ENCODE measurements at regions not wholly inside any gene's neighbourhood (a gene's known extent, or its start where the extent isn't known, plus 50 kb on each side); places are given as distances from the start of the nearest gene placed in this dataset.
"Not testable (repeated sequence)": the region's sequence is repeated elsewhere in the genome, so short reads cannot be mapped to it uniquely, and the experiment has no call there.

DNA sequence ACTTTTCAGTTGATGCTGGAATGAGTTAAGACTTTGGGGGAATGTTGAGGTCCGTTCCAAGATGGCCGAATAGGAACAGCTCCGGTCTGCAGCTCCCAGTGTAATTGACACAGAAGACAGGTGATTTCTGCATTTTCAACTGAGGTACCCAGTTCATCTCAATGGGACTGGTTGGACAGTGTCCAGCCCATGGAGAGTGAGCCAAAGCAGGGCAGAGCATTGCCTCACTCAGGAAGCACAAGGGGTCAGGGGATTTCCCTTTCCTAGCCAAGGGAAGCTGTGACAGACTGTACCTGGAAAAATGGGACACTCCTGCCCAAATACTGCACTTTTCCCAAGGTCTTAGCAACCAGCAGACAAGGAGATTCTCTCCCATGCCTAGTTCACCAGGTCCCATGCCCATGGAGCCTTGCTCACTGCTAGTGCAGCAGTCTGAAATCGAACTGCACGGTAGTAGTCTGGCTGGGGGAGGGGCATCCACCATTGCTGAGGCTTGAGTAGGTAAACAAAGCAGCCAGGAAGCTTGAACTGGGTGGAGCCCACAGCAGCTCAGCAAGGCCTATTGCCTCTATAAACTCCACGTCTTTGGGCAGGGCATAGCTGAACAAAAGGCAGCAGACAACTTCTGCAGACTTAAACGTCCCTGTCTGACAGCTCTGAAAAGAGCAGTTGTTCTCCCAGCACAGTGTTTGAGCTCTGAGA is 231.0 kb downstream of the CHIC2 start:
- DNase-seq (ENCODE audit: low read depth); H3K4me3 ChIP-seq (ENCODE audit: low read depth, low read length): not testable (repeated sequence)

DNA sequence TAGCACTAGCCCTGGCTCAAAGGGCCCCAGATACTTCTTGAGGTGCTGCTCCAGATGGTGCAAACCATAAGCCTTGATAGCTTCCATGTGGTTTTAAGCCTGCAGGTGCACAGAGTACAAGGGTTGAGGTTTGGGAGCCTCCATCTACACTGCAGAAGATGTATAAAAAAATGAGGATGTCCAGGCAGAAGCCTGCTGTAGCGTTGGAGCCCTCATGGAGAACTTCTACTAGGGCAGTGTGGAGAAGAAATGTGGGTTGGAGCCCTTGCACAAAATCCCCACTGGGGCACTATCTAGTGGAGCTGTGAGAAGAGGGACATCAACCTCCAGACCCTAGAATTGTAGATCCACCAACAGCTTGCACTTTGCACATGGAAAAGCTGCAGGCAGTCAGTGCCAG is 231.9 kb downstream of the CHIC2 start:
- DNase-seq (ENCODE audit: low read depth): no peak
- H3K4me3 ChIP-seq (ENCODE audit: low read depth, low read length): no peak overlapping the region

DNA sequence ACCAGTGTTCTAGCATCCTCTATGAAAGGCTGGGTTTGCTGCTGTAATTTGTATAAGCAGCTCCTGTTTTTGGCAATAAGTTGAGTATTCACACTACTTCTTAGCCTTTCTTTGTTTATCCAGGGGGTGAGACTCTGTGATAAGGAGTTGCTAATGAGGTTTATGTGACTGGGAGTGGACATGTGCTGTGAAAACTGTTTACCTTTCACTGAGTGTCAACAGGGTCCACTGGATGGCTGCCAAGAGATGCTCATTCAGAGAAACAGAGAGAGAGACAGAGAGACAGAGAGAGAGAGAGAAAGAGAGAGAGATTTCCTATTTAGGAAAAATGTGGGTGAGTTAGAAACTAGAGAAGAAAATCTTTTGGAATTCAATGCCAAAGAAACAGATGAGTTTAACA is 233.9 kb downstream of the CHIC2 start:
- DNase-seq (ENCODE audit: low read depth): no peak
- H3K4me3 ChIP-seq (ENCODE audit: low read depth, low read length): no peak overlapping the region

DNA sequence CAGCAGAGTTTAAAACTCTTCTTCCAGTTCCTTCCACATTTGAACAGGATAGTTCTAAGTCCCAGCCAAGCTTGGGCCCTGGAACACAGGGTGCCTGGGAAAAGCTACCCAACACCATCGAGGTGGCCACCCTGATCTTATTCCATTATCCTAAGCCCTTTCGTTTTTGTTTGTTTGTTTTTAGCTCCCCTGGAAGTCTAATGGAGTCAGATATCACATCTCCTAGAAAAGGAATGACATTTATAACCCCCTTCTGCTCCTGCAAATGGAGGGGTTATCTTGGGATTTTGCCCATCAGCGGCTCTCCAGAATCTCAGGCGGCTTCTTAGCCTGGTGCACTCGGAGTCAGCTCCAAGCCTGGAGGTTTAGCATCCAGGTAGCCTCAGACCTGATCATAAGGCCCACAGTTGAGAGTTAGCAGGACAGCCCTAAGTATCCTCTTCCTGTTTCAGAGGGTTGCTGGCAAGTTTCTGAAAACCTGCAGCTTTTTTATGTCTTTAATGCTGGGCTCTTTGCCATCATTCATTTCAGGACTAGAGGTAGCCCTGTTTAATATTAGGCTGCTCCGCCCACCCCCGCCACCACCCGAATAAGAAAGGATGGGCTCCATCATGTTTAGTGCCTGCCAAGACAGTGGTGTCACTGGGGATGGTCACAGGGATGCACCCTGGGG is 230.0 kb upstream of the LNX1 start:
- DNase-seq (ENCODE audit: low read depth): no peak
- H3K4me3 ChIP-seq (ENCODE audit: low read depth, low read length): no peak overlapping the region

DNA sequence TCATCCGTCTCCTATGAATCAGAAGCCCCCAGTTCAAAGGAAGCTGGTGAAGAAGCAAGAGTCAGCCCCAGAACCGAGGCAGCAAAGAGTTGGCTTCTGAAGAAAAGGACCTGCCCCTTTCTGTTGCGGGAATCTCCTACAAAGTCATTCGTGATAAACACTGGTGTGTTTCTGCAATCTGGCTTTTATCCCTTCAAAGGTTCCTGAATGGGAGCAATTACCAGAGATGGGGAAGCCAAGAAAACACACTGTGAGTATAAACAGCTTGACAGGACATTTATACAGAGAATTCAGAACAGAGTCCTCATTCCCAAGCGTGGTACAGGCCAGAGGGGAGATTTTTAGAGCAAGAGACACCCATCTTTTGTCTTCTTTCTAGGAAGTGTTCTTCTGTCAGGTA is 226.8 kb upstream of the LNX1 start:
- DNase-seq (ENCODE audit: low read depth): no peak
- H3K4me3 ChIP-seq (ENCODE audit: low read depth, low read length): no peak overlapping the region

DNA sequence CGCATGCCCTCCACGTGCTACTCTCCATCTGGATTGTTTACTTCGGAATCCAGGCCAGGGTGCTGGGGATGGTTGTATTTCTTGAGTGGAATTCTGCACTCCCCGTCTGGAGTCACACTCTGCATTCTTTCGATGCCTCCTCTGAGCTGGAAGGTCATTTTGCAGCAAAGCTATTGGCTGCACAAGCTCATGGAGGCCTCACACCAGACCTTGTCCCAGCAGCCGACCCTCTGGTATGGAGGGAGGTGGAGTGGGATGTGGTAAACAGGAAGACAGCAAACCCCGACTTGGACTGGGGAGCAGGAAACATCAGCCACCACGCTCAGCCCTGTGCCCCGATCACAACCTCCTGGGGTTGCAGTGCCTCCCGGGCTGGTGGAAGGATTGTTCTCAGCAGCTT is 225.3 kb upstream of the LNX1 start:
- H3K4me3 ChIP-seq (ENCODE audit: low read depth, low read length): no peak overlapping the region
- no peak for DNase-seq (ENCODE audit: low read depth)

DNA sequence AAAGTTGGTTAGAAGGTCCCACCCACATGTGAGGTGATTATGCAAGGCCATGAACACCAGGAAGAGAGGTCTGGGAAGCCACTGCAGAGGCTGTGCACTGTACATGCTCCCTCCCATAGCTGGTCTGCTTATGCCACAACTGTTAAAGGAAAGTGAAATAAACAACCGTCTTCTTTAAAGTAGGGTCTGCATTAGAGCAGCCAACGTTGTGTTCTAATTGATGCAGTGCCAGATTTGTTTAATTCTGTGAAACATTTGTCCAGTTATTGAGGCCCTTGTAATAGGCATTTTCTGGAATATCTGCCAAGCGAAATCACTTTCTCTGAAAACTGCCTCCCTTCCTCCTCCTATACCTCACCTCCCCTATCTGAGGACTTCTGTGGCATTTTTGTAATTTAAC is 224.0 kb upstream of the LNX1 start:
- DNase-seq (ENCODE audit: low read depth): no peak
- H3K4me3 ChIP-seq (ENCODE audit: low read depth, low read length): no peak overlapping the region

DNA sequence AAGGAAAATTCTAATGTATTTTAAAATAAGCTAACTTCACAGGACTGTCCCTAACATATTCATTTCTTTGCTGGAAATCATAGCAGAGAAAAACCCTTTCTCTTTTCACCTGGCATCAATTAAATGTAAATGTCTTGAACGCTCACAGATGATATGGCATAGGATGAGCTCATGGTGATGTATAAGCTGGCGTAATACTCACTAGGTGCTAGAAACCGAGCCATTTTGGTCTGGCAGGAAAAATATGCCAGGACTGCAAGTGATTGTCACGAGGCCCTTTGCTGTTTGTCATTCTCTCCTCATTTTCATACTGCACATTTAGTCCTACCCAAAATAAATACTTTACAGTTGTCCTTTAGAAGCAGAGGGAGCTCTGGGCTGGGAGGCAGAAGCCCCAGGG is 222.7 kb upstream of the LNX1 start:
- no peak overlapping the region for H3K4me3 ChIP-seq (ENCODE audit: low read depth, low read length)
- DNase-seq (ENCODE audit: low read depth): no peak

DNA sequence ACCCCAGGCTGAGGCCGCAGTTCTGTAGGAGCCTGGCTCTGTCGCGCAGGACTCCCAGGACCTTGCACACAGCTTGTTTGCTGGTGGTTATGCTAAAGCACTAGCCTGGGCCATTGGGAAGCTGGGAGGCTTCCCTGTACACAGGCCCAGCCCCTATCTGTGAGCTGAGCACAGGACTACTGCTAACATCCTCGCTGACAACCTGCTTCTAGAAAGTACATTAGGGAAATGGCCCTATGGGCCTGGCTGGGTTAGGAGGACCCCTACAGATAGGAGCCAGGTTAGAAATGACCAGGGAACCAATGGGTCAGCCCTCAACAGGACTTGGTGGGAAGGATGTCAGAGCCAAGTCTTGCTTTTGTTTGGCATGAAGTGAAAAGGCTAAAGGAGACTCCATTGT is 219.4 kb upstream of the LNX1 start:
- no peak for DNase-seq (ENCODE audit: low read depth)
- no peak overlapping the region for H3K4me3 ChIP-seq (ENCODE audit: low read depth, low read length)

DNA sequence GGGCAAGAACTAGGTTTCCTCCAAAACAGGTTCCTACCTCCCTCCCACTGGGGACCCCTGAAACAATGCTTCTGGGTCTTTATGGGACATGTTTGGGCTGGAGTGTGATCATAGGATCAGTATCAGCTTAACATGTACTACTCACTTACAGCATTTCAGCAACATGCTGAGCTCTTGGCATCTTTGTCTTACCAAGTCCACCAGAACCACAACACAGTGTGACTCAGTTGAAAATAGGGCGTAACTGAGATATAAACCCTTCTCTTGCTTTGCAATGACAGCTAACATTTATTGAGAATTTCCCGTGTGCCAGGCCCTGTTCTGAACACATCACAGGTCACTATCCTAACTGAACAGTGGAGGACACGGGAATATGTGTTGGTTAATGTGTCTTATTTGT is 218.5 kb upstream of the LNX1 start:
- no peak overlapping the region for H3K4me3 ChIP-seq (ENCODE audit: low read depth, low read length)
- no peak for DNase-seq (ENCODE audit: low read depth)

DNA sequence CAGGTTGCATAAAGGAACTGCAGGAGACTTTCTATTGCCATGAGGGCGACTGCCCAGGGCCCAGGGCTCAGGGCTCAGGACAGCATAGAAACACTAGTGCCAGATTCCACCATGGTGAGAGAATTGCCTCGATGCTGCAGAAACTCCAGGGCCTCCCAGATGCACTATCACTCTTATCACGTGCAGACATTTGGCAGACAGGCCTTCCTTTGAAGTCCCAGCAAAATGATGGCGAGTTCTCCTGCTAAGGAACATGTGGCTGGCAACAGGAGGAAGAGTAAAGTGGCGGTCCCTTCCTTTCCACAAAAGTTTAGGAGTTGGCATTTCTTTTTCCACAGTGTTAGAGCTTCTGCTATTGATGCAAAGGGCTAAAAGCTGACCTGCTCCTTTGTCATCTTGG is 214.0 kb upstream of the LNX1 start:
- no peak overlapping the region for H3K4me3 ChIP-seq (ENCODE audit: low read depth, low read length)
- no peak for DNase-seq (ENCODE audit: low read depth)

DNA sequence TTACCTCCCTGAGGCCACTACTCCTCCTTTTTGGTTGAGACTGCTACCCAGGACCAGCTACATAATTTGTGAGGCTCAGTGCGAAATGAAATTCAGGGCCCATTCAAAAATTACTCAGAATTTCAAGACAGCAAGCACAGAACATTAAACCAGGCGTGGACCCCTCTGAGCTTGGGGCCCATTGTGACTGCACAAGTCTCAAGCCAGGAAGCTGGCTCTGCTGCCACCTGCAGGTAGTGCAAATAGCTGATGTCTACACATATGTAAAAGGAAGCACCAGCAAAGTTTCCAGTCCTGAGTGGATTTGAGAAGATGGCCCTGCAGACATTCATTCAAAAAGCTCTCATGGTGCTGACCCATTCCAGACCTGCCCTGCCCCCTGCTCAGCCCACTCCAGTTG is 213.4 kb upstream of the LNX1 start:
- no peak for DNase-seq (ENCODE audit: low read depth)

DNA sequence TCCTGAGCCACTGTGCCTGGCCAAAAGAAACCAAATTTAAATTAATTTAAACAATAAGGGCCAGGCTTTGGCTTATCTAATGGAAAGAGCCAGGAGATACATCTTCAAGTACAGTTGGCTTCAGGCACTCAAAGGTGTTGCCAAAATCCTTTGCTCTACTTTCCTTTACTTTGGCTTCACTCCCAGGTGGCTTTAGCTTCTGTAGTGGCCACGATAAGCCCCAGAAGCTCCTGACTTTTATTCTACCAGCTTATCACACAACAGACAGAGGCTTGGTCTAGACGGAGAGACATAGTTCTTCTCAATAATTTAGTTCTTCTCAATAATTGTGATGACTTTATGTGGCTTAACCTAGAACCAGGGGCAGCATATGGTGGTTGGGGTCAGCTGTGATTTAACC is 211.2 kb upstream of the LNX1 start:
- no peak for DNase-seq (ENCODE audit: low read depth)
- H3K4me3 ChIP-seq (ENCODE audit: low read depth, low read length): no peak overlapping the region

More for the DNA sequence above, 213.4 kb upstream of the LNX1 start:
- H3K4me3 ChIP-seq (ENCODE audit: low read depth, low read length): no peak overlapping the region

DNA sequence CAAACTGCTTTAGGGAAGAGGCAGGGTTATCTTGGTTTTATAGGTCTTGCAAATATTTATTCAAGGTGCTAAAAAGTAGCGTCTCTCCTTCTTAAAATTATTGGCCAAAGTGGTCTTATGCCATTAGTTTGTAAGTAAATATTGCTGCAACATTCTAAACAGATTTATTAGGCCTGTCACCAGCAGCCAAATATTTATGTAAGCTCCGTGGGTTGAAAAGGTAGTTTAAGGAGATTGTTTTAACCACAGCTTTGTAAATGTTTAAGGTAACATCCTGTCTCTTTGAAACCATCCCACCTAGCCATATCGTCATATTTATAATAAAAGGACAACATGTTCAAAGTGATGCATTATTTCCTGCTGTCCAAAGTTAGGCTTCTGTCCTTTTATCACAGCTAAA is 210.1 kb upstream of the LNX1 start:
- no peak overlapping the region for H3K4me3 ChIP-seq (ENCODE audit: low read depth, low read length)

DNA sequence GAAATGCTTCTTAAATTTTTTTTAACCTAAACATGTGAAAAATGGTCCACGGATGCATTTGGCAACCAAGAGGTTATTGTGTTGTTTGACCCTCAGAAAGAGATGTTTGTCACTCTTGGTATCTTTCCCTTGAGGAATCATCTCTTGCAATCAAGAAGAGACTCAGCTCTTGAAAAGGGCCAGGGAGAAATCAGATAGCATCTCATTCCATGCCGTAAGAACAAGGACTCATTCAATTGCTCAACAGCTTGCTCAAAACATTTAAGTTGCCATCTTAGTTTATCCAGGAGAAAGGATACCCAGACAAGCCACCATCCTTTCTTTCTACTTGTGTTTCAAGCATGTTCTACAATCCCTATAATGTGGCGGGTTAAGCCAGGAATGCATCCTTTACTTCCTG is 209.5 kb upstream of the LNX1 start:
- no peak overlapping the region for H3K4me3 ChIP-seq (ENCODE audit: low read depth, low read length)
- no peak for DNase-seq (ENCODE audit: low read depth)

More for the DNA sequence above, 210.1 kb upstream of the LNX1 start:
- DNase-seq (ENCODE audit: low read depth): no peak

DNA sequence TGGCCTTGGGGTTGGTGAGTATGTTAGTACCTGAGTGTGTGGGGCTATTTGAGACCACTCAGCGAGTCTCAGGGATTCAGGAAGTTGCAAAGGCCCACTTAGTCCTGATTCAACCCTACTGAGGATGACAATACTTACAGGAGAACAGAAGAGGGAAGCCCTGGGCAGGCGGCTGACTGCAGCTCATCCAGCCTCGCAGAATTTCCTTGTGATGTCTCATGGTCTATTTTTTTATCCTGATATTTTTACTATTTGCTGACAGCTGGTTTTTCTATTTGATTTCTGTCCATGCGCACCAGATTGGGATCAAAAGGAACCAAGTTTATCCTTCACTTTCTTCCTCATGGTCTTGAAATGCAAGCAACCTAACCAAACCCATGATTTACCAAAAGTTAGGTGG is 201.8 kb upstream of the LNX1 start:
- DNase-seq (ENCODE audit: low read depth): no peak
- H3K4me3 ChIP-seq (ENCODE audit: low read depth, low read length): no peak overlapping the region

DNA sequence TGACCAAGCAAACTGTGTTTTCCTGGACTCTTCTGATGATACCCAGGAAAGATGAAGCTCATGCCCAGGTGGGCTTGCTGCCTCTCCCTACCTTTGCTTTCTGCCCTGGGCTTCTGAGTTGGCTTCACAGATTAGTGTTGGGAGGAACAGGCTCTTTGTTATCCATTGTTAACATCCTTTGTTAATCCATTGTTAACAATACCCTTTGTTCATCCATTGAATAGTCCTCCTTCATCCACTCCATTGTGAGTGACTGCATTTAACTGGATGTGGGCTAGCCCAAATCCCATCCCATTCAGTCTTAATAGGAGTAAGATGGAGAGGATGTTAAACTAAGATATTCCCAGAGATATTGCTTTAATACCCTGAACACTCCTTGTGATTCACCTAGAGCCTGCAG is 199.0 kb upstream of the LNX1 start:
- DNase-seq (ENCODE audit: low read depth): no peak
- H3K4me3 ChIP-seq (ENCODE audit: low read depth, low read length): no peak overlapping the region

DNA sequence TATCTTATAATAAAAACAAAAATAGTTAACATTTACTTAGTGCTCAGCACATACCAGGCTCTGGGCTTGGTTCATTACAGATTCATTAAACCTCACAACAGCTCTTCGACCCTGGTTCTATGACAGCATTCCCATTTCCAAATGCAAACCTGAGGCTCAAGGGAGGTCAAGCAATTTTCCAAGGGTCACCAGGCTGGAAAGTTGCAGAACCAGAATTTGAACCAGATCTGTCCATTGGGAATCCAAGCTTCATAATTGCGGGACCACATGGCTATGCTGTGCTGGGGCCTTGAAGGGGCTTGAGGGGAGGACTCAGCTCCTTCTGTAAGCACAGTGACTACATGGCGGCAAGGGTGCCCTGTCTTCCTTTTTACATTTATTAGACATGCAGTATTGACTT is 197.3 kb upstream of the LNX1 start:
- H3K4me3 ChIP-seq (ENCODE audit: low read depth, low read length): no peak overlapping the region

DNA sequence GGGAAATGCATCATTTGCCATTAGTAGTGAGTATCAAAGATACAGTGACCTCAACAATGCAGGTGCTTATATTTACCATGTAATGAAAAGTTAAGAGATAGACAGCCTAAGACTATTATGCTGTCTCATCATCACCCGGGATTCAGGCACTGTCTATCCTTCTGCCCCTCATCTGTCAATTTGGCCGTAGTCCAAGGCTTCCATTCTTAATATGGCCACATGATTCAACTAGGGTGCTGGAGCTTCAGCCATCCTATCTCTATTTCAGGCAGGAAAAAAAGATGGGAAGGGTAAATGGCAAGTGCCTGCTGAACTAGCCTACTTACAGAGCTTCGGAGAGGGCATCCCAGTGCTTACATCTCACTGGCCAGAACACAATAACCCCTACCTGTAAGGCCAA is 196.7 kb upstream of the LNX1 start:
- no peak for DNase-seq (ENCODE audit: low read depth)
- no peak overlapping the region for H3K4me3 ChIP-seq (ENCODE audit: low read depth, low read length)

More for the DNA sequence above, 197.3 kb upstream of the LNX1 start:
- DNase-seq (ENCODE audit: low read depth): no peak

DNA sequence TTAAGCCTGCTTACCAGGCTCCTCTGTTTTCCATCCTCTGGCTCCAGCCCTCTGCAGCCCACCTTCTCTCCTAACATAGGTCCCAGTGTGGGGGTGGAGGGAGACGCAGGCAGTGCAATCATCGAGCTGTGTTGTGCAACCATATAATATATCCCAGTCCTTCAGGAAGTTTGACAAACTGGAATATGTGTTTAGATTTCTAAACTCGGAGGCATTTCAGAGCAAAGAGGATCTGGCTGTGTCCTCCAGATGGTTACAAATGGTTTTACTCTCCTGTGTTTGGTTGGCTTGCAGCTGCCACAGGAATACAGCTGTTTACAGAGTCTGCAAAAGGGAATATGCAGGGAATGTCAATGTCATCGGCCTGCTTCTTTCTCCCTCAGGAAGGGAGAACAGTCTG is 195.3 kb upstream of the LNX1 start:
- DNase-seq (ENCODE audit: low read depth): peak; percentile 47
- H3K4me3 ChIP-seq (ENCODE audit: low read depth, low read length): no peak overlapping the region

DNA sequence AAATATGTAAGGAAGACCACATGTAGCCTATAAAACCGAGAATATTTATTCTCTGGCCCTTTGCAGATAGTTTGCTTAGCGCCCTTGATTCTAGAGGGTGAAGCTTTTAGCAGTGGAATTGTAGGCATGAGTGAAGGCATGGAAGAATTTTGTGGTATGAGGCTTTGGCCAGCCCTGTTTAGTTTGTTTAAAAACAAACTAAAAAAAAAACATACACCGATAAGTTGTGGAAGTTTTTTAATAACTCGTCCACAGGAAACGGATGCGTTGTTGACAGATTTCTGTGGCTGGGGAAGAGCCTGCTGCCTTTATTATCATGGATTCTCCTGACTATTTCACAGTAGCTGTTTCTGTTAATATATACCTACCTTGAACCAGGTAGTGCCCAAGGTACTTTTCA is 194.7 kb upstream of the LNX1 start:
- H3K4me3 ChIP-seq (ENCODE audit: low read depth, low read length): no peak overlapping the region
- no peak for DNase-seq (ENCODE audit: low read depth)

Measured in skeletal muscle cell (primary cell).